ENCODE measurements at regions not wholly inside any gene's neighbourhood (a gene's known extent, or its start where the extent isn't known, plus 50 kb on each side); places are given as distances from the start of the nearest gene placed in this dataset.

- Mint-ChIP-seq H3K27ac (no peak overlapping the region), H3K4me1 (no peaks in the 10 kb centered on the region), H3K9me3 (no peaks in the 10 kb centered on the region), H3K4me3 (no peak overlapping the region), H3K27me3 (ENCODE audit: low read depth) (peaks cover 12% of the 10 kb centered on the region), H3K36me3 (no peaks in the 10 kb centered on the region)
- no peak for TF ChIP-seq CTCF (IDR thresholded peaks at IDR 0.05; ENCODE audit: unreplicated experiment)
- no peak for DNase-seq (ENCODE audit: low spot score in 2 of 2, unreplicated experiment in 2 of 2)
Measured at GRCh38 chr6:40764726-40765125, 177.6 kb upstream of the LRFN2 start.

GRCh38 chr6:40762981-40763380 is 175.8 kb upstream of the LRFN2 start:
- no peak for TF ChIP-seq CTCF (IDR thresholded peaks at IDR 0.05; ENCODE audit: unreplicated experiment)
- H3K27me3 Mint-ChIP-seq (ENCODE audit: low read depth) = peaks cover 5% of the 10 kb centered on the region
- no peak overlapping the region for H3K27ac Mint-ChIP-seq
- no peaks in the 10 kb centered on the region for H3K36me3 Mint-ChIP-seq
- no peaks in the 10 kb centered on the region for H3K4me1 Mint-ChIP-seq
- H3K9me3 Mint-ChIP-seq = no peaks in the 10 kb centered on the region
- H3K4me3 Mint-ChIP-seq = no peak overlapping the region
- no peak for DNase-seq (ENCODE audit: low spot score in 2 of 2, unreplicated experiment in 2 of 2)

- H3K27me3 Mint-ChIP-seq (ENCODE audit: low read depth) = peaks cover 19% of the 10 kb centered on the region
- H3K4me3 Mint-ChIP-seq = no peak overlapping the region
- DNase-seq (ENCODE audit: low spot score in 2 of 2, unreplicated experiment in 2 of 2) = no peak
- no peaks in the 10 kb centered on the region for H3K9me3 Mint-ChIP-seq
- no peaks in the 10 kb centered on the region for H3K4me1 Mint-ChIP-seq
- no peak for TF ChIP-seq CTCF (IDR thresholded peaks at IDR 0.05; ENCODE audit: unreplicated experiment)
- no peak overlapping the region for H3K27ac Mint-ChIP-seq
- no peaks in the 10 kb centered on the region for H3K36me3 Mint-ChIP-seq
Measured at GRCh38 chr6:40760887-40761286, 173.7 kb upstream of the LRFN2 start.

GRCh38 chr6:40759838-40760237 is 172.7 kb upstream of the LRFN2 start:
- H3K4me3 Mint-ChIP-seq = no peak overlapping the region
- no peaks in the 10 kb centered on the region for H3K36me3 Mint-ChIP-seq
- peaks cover 4% of the 10 kb centered on the region for H3K4me1 Mint-ChIP-seq
- peaks cover 27% of the 10 kb centered on the region for H3K27me3 Mint-ChIP-seq (ENCODE audit: low read depth)
- DNase-seq (ENCODE audit: low spot score in 2 of 2, unreplicated experiment in 2 of 2) = no peak
- no peak for TF ChIP-seq CTCF (IDR thresholded peaks at IDR 0.05; ENCODE audit: unreplicated experiment)
- no peaks in the 10 kb centered on the region for H3K9me3 Mint-ChIP-seq
- H3K27ac Mint-ChIP-seq = no peak overlapping the region

GRCh38 chr6:40759264-40759663 is 172.1 kb upstream of the LRFN2 start:
- Mint-ChIP-seq H3K27ac (no peak overlapping the region), H3K9me3 (no peaks in the 10 kb centered on the region), H3K4me3 (no peak overlapping the region)

More at GRCh38 chr6:40759264-40759663, 172.1 kb upstream of the LRFN2 start:
- Mint-ChIP-seq H3K36me3 (no peaks in the 10 kb centered on the region), H3K4me1 (peaks cover 4% of the 10 kb centered on the region), H3K27me3 (ENCODE audit: low read depth) (peaks cover 27% of the 10 kb centered on the region)
- no peak for DNase-seq (ENCODE audit: low spot score in 2 of 2, unreplicated experiment in 2 of 2)
- no peak for TF ChIP-seq CTCF (IDR thresholded peaks at IDR 0.05; ENCODE audit: unreplicated experiment)
